IMR-90 (cell line): ENCODE measurements at regions not wholly inside any gene's neighbourhood (a gene's known extent, or its start where the extent isn't known, plus 50 kb on each side); places are given as distances from the start of the nearest gene placed in this dataset.

ENCODE experiments used
- ATAC-seq: fragments of 200-7000 bp; cut with Tn5 transposase; 2 replicates; pipeline ENCODE4 v1.9.1; 2020; ENCODE audit warnings: low read depth, mild to moderate bottlenecking, moderate library complexity
- BruUV-seq: library from RNA; stranded (reverse); fragments of 400-500 nt; replicated peaks from 2 replicates; lab custom pipeline; 2021; lab: Mats Ljungman, UMichigan
- CTCF ChIA-PET: fragments of 300-600 bp; formaldehyde crosslinking; extraction: SDS; loops from one replicate; lab custom pipeline; 2021; ENCODE audit warnings: antibody characterized with exemption; lab: Yijun Ruan, JAX
- POLR2A ChIA-PET: fragments of 300-600 bp; sonication (Branson Sonifier 250); formaldehyde crosslinking; loops from one replicate; lab custom pipeline; 2022; ENCODE audit warnings: antibody characterized with exemption; ENCODE audit not compliant: unreplicated experiment; lab: Charles Lee
- DNase-seq: peaks from one replicate; pipeline ENCODE4 v3.0.0; 2013
- H2AFZ ChIP-seq: replicated peaks from 2 replicates; pipeline ENCODE3; 2013; ENCODE audit warnings: low read length, mild to moderate bottlenecking; ENCODE audit not compliant: poor library complexity
- H2AK5ac ChIP-seq: 2 replicates; pipeline ENCODE4 v1.6.1; 2013; ENCODE audit warnings: low read depth, low read length, inconsistent platforms
- H2AK9ac ChIP-seq: replicated peaks from 2 replicates; pipeline ENCODE3; 2013; ENCODE audit warnings: mild to moderate bottlenecking, low read depth, low read length, moderate library complexity; ENCODE audit not compliant: poor library complexity
- H2BK120ac ChIP-seq: 2 replicates; pipeline ENCODE4 v1.6.1; 2013; ENCODE audit warnings: low read depth, low read length, inconsistent platforms
- H2BK15ac ChIP-seq: 3 replicates; pipeline ENCODE4 v1.6.1; 2013; ENCODE audit warnings: low read depth, low read length, inconsistent platforms
- H2BK20ac ChIP-seq: 2 replicates; pipeline ENCODE4 v1.6.1; 2013; ENCODE audit warnings: low read depth, mild to moderate bottlenecking, inconsistent platforms, low read length, moderate library complexity
- H2BK5ac ChIP-seq: 2 replicates; pipeline ENCODE4 v1.6.1; 2013; ENCODE audit warnings: mild to moderate bottlenecking, low read depth, low read length, inconsistent platforms; ENCODE audit not compliant: poor library complexity, severe bottlenecking
- H3K14ac ChIP-seq: replicated peaks from 2 replicates; pipeline ENCODE4 v1.6.1; 2013; ENCODE audit warnings: low read depth, low read length, inconsistent platforms
- H3K18ac ChIP-seq: 2 replicates; pipeline ENCODE4 v1.6.1; 2013; ENCODE audit warnings: low read depth, low read length, control low read depth
- H3K23ac ChIP-seq: 2 replicates; pipeline ENCODE4 v1.6.1; 2013; ENCODE audit warnings: low read depth, low read length, inconsistent platforms
- H3K27ac ChIP-seq: 2 replicates; pipeline ENCODE4 v1.5.1; 2013; ENCODE audit warnings: mild to moderate bottlenecking, control low read depth, low read length; ENCODE audit not compliant: insufficient read depth
- H3K27me3 ChIP-seq: 2 replicates; pipeline ENCODE4 v1.6.1; 2013; ENCODE audit warnings: low read length; ENCODE audit not compliant: control insufficient read depth, insufficient read depth
- H3K36me3 ChIP-seq: 2 replicates; pipeline ENCODE4 v1.6.1; 2013; ENCODE audit warnings: low read length, mixed read lengths; ENCODE audit not compliant: control insufficient read depth, insufficient read depth
- H3K4ac ChIP-seq: 2 replicates; pipeline ENCODE4 v1.6.1; 2013; ENCODE audit warnings: low read depth, low read length, inconsistent platforms
- H3K4me1 ChIP-seq: 2 replicates; pipeline ENCODE4 v1.6.1; 2013; ENCODE audit warnings: low read length, mixed read lengths; ENCODE audit not compliant: control insufficient read depth, insufficient read depth
- H3K4me2 ChIP-seq: 2 replicates; pipeline ENCODE4 v1.6.1; 2013; ENCODE audit warnings: low read depth, mild to moderate bottlenecking, control low read depth, low read length, moderate library complexity
- H3K4me3 ChIP-seq: 2 replicates; pipeline ENCODE4 v1.5.1; 2013; ENCODE audit warnings: low read depth, mild to moderate bottlenecking, control low read depth, low read length, moderate library complexity; ENCODE audit not compliant: insufficient read depth
- H3K56ac ChIP-seq: 2 replicates; pipeline ENCODE4 v1.6.1; 2013; ENCODE audit warnings: low read length, inconsistent platforms; ENCODE audit not compliant: insufficient read depth; ENCODE audit errors: extremely low read depth
- H3K79me1 ChIP-seq, 2 experiments: 2 replicates each; pipeline ENCODE4 v1.6.1; 2013; ENCODE audit warnings: low read length in 2 of 2, inconsistent platforms in 1 of 2, low read depth in 1 of 2
- H3K9ac ChIP-seq: 2 replicates; pipeline ENCODE4 v1.6.1; 2013; ENCODE audit warnings: low read depth, low read length, control low read depth
- H3K9me1 ChIP-seq: 2 replicates; pipeline ENCODE4 v1.6.1; 2013; ENCODE audit warnings: low read length, inconsistent platforms; ENCODE audit not compliant: insufficient read depth
- H3K9me3 ChIP-seq: 2 replicates; pipeline ENCODE4 v1.6.1; 2013; ENCODE audit warnings: low read length; ENCODE audit not compliant: control insufficient read depth, insufficient read depth
- H4K20me1 ChIP-seq: 2 replicates; pipeline ENCODE4 v1.6.1; 2013; ENCODE audit warnings: low read length, inconsistent platforms; ENCODE audit not compliant: insufficient read depth
- H4K5ac ChIP-seq: 2 replicates; pipeline ENCODE4 v1.6.1; 2013; ENCODE audit warnings: mild to moderate bottlenecking, low read depth, low read length, control low read depth
- H4K8ac ChIP-seq, 2 experiments: 2 replicates each; pipeline ENCODE4 v1.6.1; 2013; ENCODE audit warnings: low read depth in 2 of 2, low read length in 2 of 2, control low read depth in 1 of 2, inconsistent platforms in 1 of 2
- H4K91ac ChIP-seq: 2 replicates; pipeline ENCODE4 v1.6.1; 2013; ENCODE audit warnings: low read depth, low read length, inconsistent platforms; ENCODE audit not compliant: insufficient read depth
- POLR2A ChIP-seq: IDR thresholded peaks from 2 replicates; pipeline ENCODE4 v1.6.1; 2012; ENCODE audit warnings: mild to moderate bottlenecking, low read depth, low read length
- WGBS, 2 experiments: methylation state at CpG; one replicate each; pipeline versions ENCODE4 v1.1.5 to v1.1.7; 2013; ENCODE audit warnings: missing lambda C conversion rate in 2 of 2; ENCODE audit not compliant: insufficient read length in 1 of 2; ENCODE audit errors: extremely low coverage in 2 of 2; 5-methylcytosine and 5-hydroxymethylcytosine counted together
- dilution Hi-C: fragments of 300-500 bp; cut with HindIII; formaldehyde crosslinking; loops from one replicate; pipeline ENCODE4 v1.14.3; 2018; ENCODE audit warnings: low sequenced_read_pairs; ENCODE audit not compliant: unreplicated experiment
- in situ Hi-C: fragments of 300-500 bp; cut with MboI; formaldehyde crosslinking; loops from 3 replicates; pipeline ENCODE4 v1.14.3; 2019; ENCODE audit warnings: low sequenced_read_pairs, inconsistent platforms, mixed read lengths
- intact Hi-C: fragments of 100-400 bp; cut with micrococcal nuclease; formaldehyde crosslinking; loops from 2 replicates; pipeline ENCODE4 v1.10.0; 2022

DNA sequence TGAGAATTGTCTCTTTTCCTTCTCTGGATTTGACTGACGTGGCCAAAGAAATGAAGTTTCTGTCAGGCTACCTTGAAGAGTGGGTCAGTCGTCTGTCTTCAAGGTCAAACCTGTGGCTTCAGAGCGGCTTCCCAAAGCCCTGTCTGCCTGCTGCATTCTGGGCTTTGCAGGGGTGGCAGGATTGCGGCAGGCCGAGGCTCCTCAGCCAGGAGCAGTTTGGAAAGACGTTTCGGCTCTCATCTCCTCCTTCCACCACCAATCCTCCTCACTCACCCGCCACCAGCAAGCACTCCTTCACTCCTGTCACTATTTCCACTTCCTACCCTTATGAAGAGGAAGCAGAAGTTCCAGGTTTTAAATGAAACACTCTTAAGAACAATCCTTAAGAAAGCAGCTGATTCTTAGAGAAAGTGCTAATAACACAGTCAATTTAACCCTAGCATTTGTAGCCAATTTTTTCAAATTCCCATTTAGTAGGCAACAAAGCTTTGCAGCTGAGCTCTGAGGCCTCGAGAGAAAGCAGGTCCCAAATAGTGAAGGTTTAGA lies 351.7 kb downstream of the ZNF608 start:
- no peak overlapping the region for H3K23ac ChIP-seq
- DNase-seq, result no peak

More for the DNA sequence above, 351.7 kb downstream of the ZNF608 start:
- Histone ChIP-seq H2AFZ (no peak overlapping the region), H3K27me3 (0 out of 2 replicates have a peak, but pooled peaks cover 2% of the 10 kb centered on the region), H4K5ac (no peak overlapping the region), H3K14ac (no peak overlapping the region), H3K4me3 (no peak overlapping the region), H4K8ac (no peak overlapping the region), H3K4ac (no peak overlapping the region), H4K91ac (no peak overlapping the region), H3K9me1 (no peaks in the 10 kb centered on the region), H3K79me1 (no peaks in the 10 kb centered on the region), H2AK9ac (no peak overlapping the region), H3K27ac (no peak overlapping the region), H2BK5ac (no peak overlapping the region), H3K4me1 (no peaks in the 10 kb centered on the region), H2BK20ac (no peak overlapping the region), H4K20me1 (no peaks in the 10 kb centered on the region), H3K9ac (no peak overlapping the region), H3K56ac (no peak overlapping the region), H3K9me3 (peaks cover 2% of the 10 kb centered on the region; the same call in 1 of the 2 replicates), H2BK120ac (no peak overlapping the region), H3K18ac (no peak overlapping the region), H3K4me2 (no peak overlapping the region), H3K36me3 (no peaks in the 10 kb centered on the region), H2BK15ac (no peak overlapping the region), H2AK5ac (no peak overlapping the region)
- CTCF ChIA-PET, result no interaction called here
- WGBS, 2 experiments, result 84% methylated on average over 3 of the region's 9 CpGs; no CpG with 5 or more reads in 1 of the 2 experiments
- ATAC-seq, result no peak
- intact Hi-C loops (no loop called here), in situ Hi-C loops (no loop called here), dilution Hi-C loops (no loop called here)
- no TSS peak for BruUV-seq
- no peak for TF ChIP-seq POLR2A
- POLR2A ChIA-PET, result no interaction called here
